MCF 10A (cell line): ENCODE measurements at regions not wholly inside any gene's neighbourhood (a gene's known extent, or its start where the extent isn't known, plus 50 kb on each side); places are given as distances from the start of the nearest gene placed in this dataset.

Source experiments
- BruUV-seq: library from RNA; stranded (reverse); fragments of 400-500 nt; replicated peaks from 2 replicates; lab custom pipeline; 2021; lab: Mats Ljungman, UMichigan
- CTCF ChIA-PET: fragments of 300-600 bp; sonication (Branson Sonifier 250); formaldehyde crosslinking; extraction: SDS; loops from one replicate; lab custom pipeline; 2021; ENCODE audit warnings: antibody characterized with exemption, inconsistent platforms; lab: Yijun Ruan, JAX
- POLR2A ChIA-PET: fragments of 300-600, 350-650 bp; sonication (Branson Sonifier 250); formaldehyde crosslinking; extraction: SDS; loops from one replicate; lab custom pipeline; 2020; ENCODE audit warnings: antibody characterized with exemption, inconsistent platforms; lab: Yijun Ruan, JAX
- DNase-seq: peaks from one replicate; pipeline ENCODE4 v3.0.0-alpha.2; 2018; ENCODE audit not compliant: unreplicated experiment
- H3K27ac Mint-ChIP-seq: one replicate; pipeline ENCODE4 v1.8.0; 2022; ENCODE audit warnings: mild to moderate bottlenecking, low read depth, mixed read lengths; ENCODE audit not compliant: unreplicated experiment
- H3K27me3 Mint-ChIP-seq: one replicate; pipeline ENCODE4 v1.8.0; 2022; ENCODE audit warnings: mixed read lengths; ENCODE audit not compliant: insufficient read depth, unreplicated experiment
- H3K36me3 Mint-ChIP-seq: one replicate; pipeline ENCODE4 v1.8.0; 2022; ENCODE audit warnings: mild to moderate bottlenecking, moderate library complexity, mixed read lengths; ENCODE audit not compliant: insufficient read depth, unreplicated experiment
- H3K4me1 Mint-ChIP-seq: one replicate; pipeline ENCODE4 v1.8.0; 2022; ENCODE audit warnings: mixed read lengths; ENCODE audit not compliant: insufficient read depth, unreplicated experiment
- H3K4me3 Mint-ChIP-seq: one replicate; pipeline ENCODE4 v1.8.0; 2022; ENCODE audit warnings: mild to moderate bottlenecking, moderate library complexity, mixed read lengths; ENCODE audit not compliant: unreplicated experiment
- H3K9me3 Mint-ChIP-seq: one replicate; pipeline ENCODE4 v1.8.0; 2022; ENCODE audit warnings: mixed read lengths; ENCODE audit not compliant: unreplicated experiment
- intact Hi-C: fragments of 100-400 bp; cut with micrococcal nuclease; formaldehyde crosslinking; loops from 2 replicates; pipeline ENCODE4 v1.14.1; 2022
- TF ChIP-seq, protein P1 (sequence below): fragments of 200-600 bp; IDR thresholded peaks from one replicate; pipeline ENCODE4 v1.8.0; 2022; ENCODE audit warnings: antibody characterized with exemption, mild to moderate bottlenecking; ENCODE audit not compliant: unreplicated experiment

DNA sequence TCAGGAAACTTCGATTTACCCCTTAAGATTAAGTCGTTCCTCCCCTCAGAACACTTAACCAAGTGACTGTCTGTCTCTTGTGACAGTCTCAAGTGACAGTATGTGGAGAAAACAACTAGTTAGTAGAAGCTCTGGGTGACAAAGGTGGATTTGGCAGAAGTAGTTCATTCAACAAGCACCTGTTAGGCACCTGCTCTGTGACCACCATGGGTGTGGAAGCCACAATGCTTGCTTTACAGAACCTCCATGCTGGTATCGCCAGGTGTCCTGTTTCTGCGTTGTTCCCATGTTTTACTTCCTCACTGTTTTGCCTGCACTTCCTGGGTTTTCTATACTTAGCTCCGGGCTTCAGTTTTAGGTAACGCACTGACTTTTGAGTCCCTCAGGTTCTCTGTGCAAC, 337.4 kb upstream of the DCC start:
- Mint-ChIP-seq H3K9me3 (peaks cover 2% of the 10 kb centered on the region), H3K4me3 (no peak overlapping the region), H3K27me3 (no peaks in the 10 kb centered on the region), H3K27ac (no peak overlapping the region), H3K4me1 (no peaks in the 10 kb centered on the region), H3K36me3 (no peaks in the 10 kb centered on the region)
- intact Hi-C loops, result no loop called here
- no peak for DNase-seq
- POLR2A ChIA-PET, result no interaction called here
- BruUV-seq, result no TSS peak
- TF ChIP-seq, protein P1, sequence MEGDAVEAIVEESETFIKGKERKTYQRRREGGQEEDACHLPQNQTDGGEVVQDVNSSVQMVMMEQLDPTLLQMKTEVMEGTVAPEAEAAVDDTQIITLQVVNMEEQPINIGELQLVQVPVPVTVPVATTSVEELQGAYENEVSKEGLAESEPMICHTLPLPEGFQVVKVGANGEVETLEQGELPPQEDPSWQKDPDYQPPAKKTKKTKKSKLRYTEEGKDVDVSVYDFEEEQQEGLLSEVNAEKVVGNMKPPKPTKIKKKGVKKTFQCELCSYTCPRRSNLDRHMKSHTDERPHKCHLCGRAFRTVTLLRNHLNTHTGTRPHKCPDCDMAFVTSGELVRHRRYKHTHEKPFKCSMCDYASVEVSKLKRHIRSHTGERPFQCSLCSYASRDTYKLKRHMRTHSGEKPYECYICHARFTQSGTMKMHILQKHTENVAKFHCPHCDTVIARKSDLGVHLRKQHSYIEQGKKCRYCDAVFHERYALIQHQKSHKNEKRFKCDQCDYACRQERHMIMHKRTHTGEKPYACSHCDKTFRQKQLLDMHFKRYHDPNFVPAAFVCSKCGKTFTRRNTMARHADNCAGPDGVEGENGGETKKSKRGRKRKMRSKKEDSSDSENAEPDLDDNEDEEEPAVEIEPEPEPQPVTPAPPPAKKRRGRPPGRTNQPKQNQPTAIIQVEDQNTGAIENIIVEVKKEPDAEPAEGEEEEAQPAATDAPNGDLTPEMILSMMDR, result no peak
- CTCF ChIA-PET, result no interaction called here

DNA sequence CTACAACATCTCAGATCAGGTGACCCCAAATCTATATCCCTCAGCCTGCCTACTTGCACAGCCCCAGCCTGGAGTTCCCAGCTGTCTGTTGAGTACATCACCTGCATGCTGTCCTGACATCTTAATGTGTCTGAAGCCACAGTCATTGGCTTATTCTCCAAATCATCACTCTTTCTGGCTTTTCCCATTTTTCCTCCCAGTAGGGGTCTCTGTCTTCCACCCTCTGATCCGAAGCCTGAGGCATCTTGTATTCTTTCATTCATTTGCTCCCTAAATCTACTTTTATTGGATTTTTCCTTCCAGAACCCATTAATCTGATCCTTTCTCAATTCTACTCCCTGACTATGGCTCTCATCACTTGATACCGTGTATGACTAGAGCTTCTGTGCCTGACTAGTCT, 332.9 kb upstream of the DCC start:
- no TSS peak for BruUV-seq
- Mint-ChIP-seq H3K4me3 (no peak overlapping the region), H3K4me1 (no peaks in the 10 kb centered on the region), H3K27me3 (no peaks in the 10 kb centered on the region), H3K9me3 (no peaks in the 10 kb centered on the region), H3K27ac (no peak overlapping the region), H3K36me3 (no peaks in the 10 kb centered on the region)
- intact Hi-C loops, result no loop called here
- POLR2A ChIA-PET, result no interaction called here
- TF ChIP-seq, protein P1, result no peak
- CTCF ChIA-PET, result interaction anchor here (0.6 to 0.9 kb wide), 3 partner anchors 12 to 730 kb away, joined by 3 to 4 read pairs (median 3); no protein-coding TSS in a partner anchor
- no peak for DNase-seq

DNA sequence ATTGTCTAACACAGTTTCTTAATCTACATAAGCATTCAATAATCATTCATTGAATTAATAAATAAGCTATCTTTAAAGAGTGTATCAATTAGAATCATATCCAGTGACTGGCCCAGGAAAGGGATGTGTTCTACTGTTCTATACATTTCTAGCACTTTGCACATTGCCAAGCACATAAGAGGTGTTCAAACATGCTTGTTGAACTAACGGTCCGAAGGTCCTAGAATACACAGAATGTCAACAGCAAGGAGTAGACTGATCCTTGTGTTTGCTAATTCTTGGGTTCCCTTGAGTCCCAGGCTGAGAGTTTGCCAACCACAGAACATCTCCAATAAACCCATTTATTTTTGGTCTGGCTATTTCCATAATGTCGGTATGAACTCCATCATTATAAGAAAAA, 331.7 kb upstream of the DCC start:
- intact Hi-C loops, result no loop called here
- Mint-ChIP-seq H3K27ac (no peak overlapping the region), H3K4me1 (no peaks in the 10 kb centered on the region), H3K9me3 (no peaks in the 10 kb centered on the region), H3K36me3 (no peaks in the 10 kb centered on the region), H3K4me3 (no peak overlapping the region), H3K27me3 (no peaks in the 10 kb centered on the region)
- TF ChIP-seq, protein P1, result no peak
- no TSS peak for BruUV-seq
- ChIA-PET CTCF (no interaction called here), POLR2A (interaction anchor here (0.9 kb wide), 1 partner anchor 14 kb away, joined by 3 read pairs; no protein-coding TSS in a partner anchor)
- no peak for DNase-seq

DNA sequence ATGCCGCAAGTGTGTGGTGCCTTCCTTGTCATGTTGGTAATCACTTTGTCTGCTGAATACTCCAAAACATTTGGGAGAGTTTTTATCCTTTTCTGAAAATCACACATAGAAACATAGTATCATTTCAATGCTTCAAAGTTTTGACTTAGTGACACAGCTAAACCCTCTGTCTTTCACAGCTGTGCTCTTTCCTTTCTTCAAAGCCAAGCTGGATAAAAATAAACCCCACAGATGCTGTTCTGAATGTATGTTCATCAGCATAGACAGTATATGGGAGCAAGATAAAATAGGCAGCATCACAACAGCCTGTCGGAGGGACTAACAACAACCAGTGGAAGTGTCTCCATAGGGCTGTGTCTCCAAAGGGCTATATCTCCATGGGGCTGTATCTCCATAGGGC, 331.3 kb upstream of the DCC start:
- H3K4me1 Mint-ChIP-seq, result no peaks in the 10 kb centered on the region
- no peak overlapping the region for H3K4me3 Mint-ChIP-seq
- CTCF ChIA-PET, result no interaction called here
- H3K9me3 Mint-ChIP-seq, result no peaks in the 10 kb centered on the region
- POLR2A ChIA-PET, result no interaction called here
- no TSS peak for BruUV-seq
- H3K36me3 Mint-ChIP-seq, result no peaks in the 10 kb centered on the region
- TF ChIP-seq, protein P1, result no peak
- no peaks in the 10 kb centered on the region for H3K27me3 Mint-ChIP-seq
- intact Hi-C loops, result no loop called here
- DNase-seq, result no peak
- H3K27ac Mint-ChIP-seq, result no peak overlapping the region
